KMS-11 (cell line): ENCODE measurements at regions not wholly inside any gene's neighbourhood (a gene's known extent, or its start where the extent isn't known, plus 50 kb on each side); places are given as distances from the start of the nearest gene placed in this dataset.

ENCODE experiments used
- H2AFZ ChIP-seq: fragments of 200-600 bp; sonication (generic); 2 replicates; pipeline ENCODE4 v1.6.1; 2016; ENCODE audit warnings: antibody characterized with exemption, mixed run types, low read depth
- H3K27ac ChIP-seq: fragments of 200-600 bp; sonication (generic); 2 replicates; pipeline ENCODE4 v1.6.1; 2016; ENCODE audit warnings: mild to moderate bottlenecking, mixed run types
- H3K27me3 ChIP-seq: fragments of 200-600 bp; sonication (generic); 2 replicates; pipeline ENCODE4 v1.6.1; 2017; ENCODE audit warnings: mild to moderate bottlenecking, low read depth, mixed run types, moderate library complexity; ENCODE audit not compliant: insufficient read depth
- H3K36me3 ChIP-seq: fragments of 200-600 bp; sonication (generic); 2 replicates; pipeline ENCODE4 v1.6.1; 2017; ENCODE audit warnings: mild to moderate bottlenecking, mixed run types; ENCODE audit not compliant: insufficient read depth
- H3K4me1 ChIP-seq: fragments of 200-600 bp; sonication (generic); 2 replicates; pipeline ENCODE4 v1.6.1; 2016; ENCODE audit warnings: mild to moderate bottlenecking, low read depth, mixed run types; ENCODE audit not compliant: poor library complexity, severe bottlenecking
- H3K4me2 ChIP-seq: fragments of 200-600 bp; sonication (generic); 2 replicates; pipeline ENCODE4 v1.7.0; 2016; ENCODE audit warnings: mild to moderate bottlenecking, mixed run types
- H3K4me3 ChIP-seq: fragments of 200-600 bp; sonication (generic); IDR thresholded peaks from 2 replicates; pipeline ENCODE4 v1.6.1; 2017; ENCODE audit warnings: low read depth, low read length, mixed read lengths; ENCODE audit not compliant: insufficient read depth
- H3K79me2 ChIP-seq: fragments of 200-600 bp; sonication (generic); 2 replicates; pipeline ENCODE4 v1.6.1; 2016; ENCODE audit warnings: low read depth, mixed run types; ENCODE audit not compliant: insufficient read depth
- H3K9ac ChIP-seq: fragments of 200-600 bp; sonication (generic); 2 replicates; pipeline ENCODE4 v1.6.1; 2016; ENCODE audit warnings: mild to moderate bottlenecking, mixed run types
- H4K20me1 ChIP-seq: fragments of 200-600 bp; sonication (generic); 2 replicates; pipeline ENCODE4 v1.6.1; 2016; ENCODE audit warnings: mild to moderate bottlenecking, mixed run types; ENCODE audit not compliant: insufficient read depth
- CTCF ChIP-seq: fragments of 200-600 bp; sonication (generic); conservative IDR thresholded peaks from 2 replicates; pipeline ENCODE4 v1.6.1; 2017; ENCODE audit warnings: low read depth, mild to moderate bottlenecking, antibody characterized with exemption, low read length, moderate library complexity, mixed read lengths

- no peak for TF ChIP-seq CTCF
- Histone ChIP-seq H2AFZ (no peak overlapping the region), H3K4me3 (no peak overlapping the region)
Observed at GRCh38 chr2:206368484-206368883, 74.8 kb upstream of the ADAM23 start.

DNA sequence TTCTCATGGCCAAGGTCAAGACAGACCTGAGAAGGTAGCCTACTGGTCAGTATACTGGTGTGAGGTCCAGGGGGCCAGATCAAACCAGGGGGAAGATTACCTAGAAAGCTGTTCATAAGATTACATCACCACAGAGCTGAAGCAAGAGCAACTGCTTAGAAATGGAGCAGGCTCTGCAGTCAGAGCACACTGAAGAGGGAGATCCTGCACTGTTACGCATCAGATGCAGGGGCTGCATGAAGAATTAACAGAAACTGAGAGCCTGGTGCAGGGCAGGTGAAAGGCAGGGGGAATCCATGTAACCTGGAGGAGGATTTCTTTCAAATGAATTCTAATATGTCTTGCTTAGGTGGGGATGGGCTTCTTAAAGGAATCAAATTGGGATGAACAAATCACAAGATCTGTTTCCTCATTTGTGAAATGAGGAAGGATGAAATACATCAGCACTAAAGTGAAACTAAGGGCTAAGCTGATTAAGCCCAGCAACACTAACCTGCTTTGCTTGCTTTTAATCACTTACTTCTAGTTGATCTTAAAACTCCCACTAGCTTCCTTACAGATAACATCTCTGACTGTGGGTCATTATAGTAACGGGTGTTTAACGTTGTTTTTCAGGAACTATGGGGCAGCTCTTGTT is 74.3 kb upstream of the ADAM23 start:
- Histone ChIP-seq H3K4me1 (no peaks in the 10 kb centered on the region), H2AFZ (no peak overlapping the region), H3K4me3 (no peak overlapping the region), H3K9ac (no peak overlapping the region), H4K20me1 (no peaks in the 10 kb centered on the region), H3K36me3 (no peaks in the 10 kb centered on the region), H3K79me2 (no peaks in the 10 kb centered on the region), H3K4me2 (no peak overlapping the region), H3K27me3 (no peaks in the 10 kb centered on the region), H3K27ac (no peak overlapping the region)
- TF ChIP-seq CTCF = no peak

More at GRCh38 chr2:206368484-206368883, 74.8 kb upstream of the ADAM23 start:
- Histone ChIP-seq H3K9ac (no peak overlapping the region), H3K4me2 (no peak overlapping the region), H3K27ac (no peak overlapping the region), H3K4me1 (no peaks in the 10 kb centered on the region), H4K20me1 (no peaks in the 10 kb centered on the region), H3K36me3 (no peaks in the 10 kb centered on the region), H3K79me2 (no peaks in the 10 kb centered on the region), H3K27me3 (no peaks in the 10 kb centered on the region)

DNA sequence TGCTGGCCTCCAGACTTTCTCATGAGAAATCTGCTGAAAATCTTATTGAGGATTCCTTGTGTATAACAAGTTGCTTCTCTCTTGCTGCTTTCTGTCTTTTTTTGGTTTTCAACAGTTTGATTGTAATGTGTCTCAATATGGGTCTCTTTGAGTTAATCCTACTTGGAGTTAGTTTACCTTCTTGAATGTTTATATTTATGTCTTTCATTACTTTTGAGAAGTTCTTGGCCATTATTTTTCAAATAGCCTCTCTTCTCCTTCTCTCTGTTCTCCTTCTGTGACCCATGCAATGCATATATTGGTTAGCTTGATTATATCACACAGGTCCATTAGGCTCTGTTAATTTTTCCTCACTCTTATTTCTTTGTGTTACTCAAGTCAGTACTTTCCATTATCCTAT is 67.4 kb upstream of the ADAM23 start:
- no peak overlapping the region for H3K27ac ChIP-seq
- no peaks in the 10 kb centered on the region for H3K27me3 ChIP-seq
- no peaks in the 10 kb centered on the region for H4K20me1 ChIP-seq
- no peaks in the 10 kb centered on the region for H3K36me3 ChIP-seq
- H3K79me2 ChIP-seq = no peaks in the 10 kb centered on the region
- H3K4me3 ChIP-seq = no peak overlapping the region
- no peaks in the 10 kb centered on the region for H3K4me1 ChIP-seq
- H3K4me2 ChIP-seq = no peak overlapping the region
- TF ChIP-seq CTCF = no peak
- H3K9ac ChIP-seq = no peak overlapping the region
- no peak overlapping the region for H2AFZ ChIP-seq

GRCh38 chr2:206378835-206379234 is 64.5 kb upstream of the ADAM23 start:
- Histone ChIP-seq H4K20me1 (no peaks in the 10 kb centered on the region), H2AFZ (no peak overlapping the region), H3K36me3 (no peaks in the 10 kb centered on the region), H3K27me3 (no peaks in the 10 kb centered on the region), H3K4me1 (no peaks in the 10 kb centered on the region), H3K4me2 (no peak overlapping the region), H3K4me3 (no peak overlapping the region), H3K79me2 (no peaks in the 10 kb centered on the region), H3K27ac (no peak overlapping the region), H3K9ac (no peak overlapping the region)
- TF ChIP-seq CTCF = no peak
